Astrocyte of the hippocampus (primary cell): ENCODE measurements at regions not wholly inside any gene's neighbourhood (a gene's known extent, or its start where the extent isn't known, plus 50 kb on each side); places are given as distances from the start of the nearest gene placed in this dataset.
A peak's percentile ranks its signal among the peaks of the same experiment; 100 is the strongest.
"Not testable (repeated sequence)": the region's sequence is repeated elsewhere in the genome, so short reads cannot be mapped to it uniquely, and the experiment has no call there.

Experiments
- DNase-seq: peaks from one replicate; pipeline ENCODE4 v3.0.0; 2011; ENCODE audit warnings: low read depth, low spot score

- no peak for DNase-seq
Observed at GRCh38 chr4:72679666-72680065, 110.6 kb upstream of the ADAMTS3 start.

GRCh38 chr4:72677886-72678285, 108.9 kb upstream of the ADAMTS3 start:
- DNase-seq, result no peak

GRCh38 chr4:72677265-72677664, 108.2 kb upstream of the ADAMTS3 start:
- no peak for DNase-seq

- no peak for DNase-seq
Observed at GRCh38 chr4:72671980-72672379, 103.0 kb upstream of the ADAMTS3 start.

GRCh38 chr4:72670521-72670920, 101.5 kb upstream of the ADAMTS3 start:
- DNase-seq, result no peak

GRCh38 chr4:72666910-72667309, 97.9 kb upstream of the ADAMTS3 start:
- no peak for DNase-seq

- no peak for DNase-seq
Observed at GRCh38 chr4:72665171-72665968, 96.3 kb upstream of the ADAMTS3 start.

GRCh38 chr4:72663828-72664227, 94.8 kb upstream of the ADAMTS3 start:
- DNase-seq, result no peak

- no peak for DNase-seq
Observed at GRCh38 chr4:72661830-72662229, 92.8 kb upstream of the ADAMTS3 start.

- DNase-seq, result no peak
Observed at GRCh38 chr4:72641611-72642010, 72.6 kb upstream of the ADAMTS3 start.

GRCh38 chr4:72636866-72637265, 67.8 kb upstream of the ADAMTS3 start:
- DNase-seq, result not testable (repeated sequence)

GRCh38 chr4:72635931-72636330, 66.9 kb upstream of the ADAMTS3 start:
- DNase-seq, result not testable (repeated sequence)

GRCh38 chr4:72632253-72632652, 63.2 kb upstream of the ADAMTS3 start:
- not testable (repeated sequence) for DNase-seq

- DNase-seq, result peak; percentile 80
Observed at GRCh38 chr4:72631296-72631695, 62.3 kb upstream of the ADAMTS3 start.

GRCh38 chr4:72629540-72629939, 60.5 kb upstream of the ADAMTS3 start:
- no peak for DNase-seq

GRCh38 chr4:72627723-72628122, 58.7 kb upstream of the ADAMTS3 start:
- DNase-seq, result no peak
